HG02588 (cell line): ENCODE measurements at regions not wholly inside any gene's neighbourhood (a gene's known extent, or its start where the extent isn't known, plus 50 kb on each side); places are given as distances from the start of the nearest gene placed in this dataset.

Experiments used
- ATAC-seq: cut with Tn5 transposase; IDR thresholded peaks from one replicate; pipeline ENCODE4 v1.9.1; 2021; ENCODE audit warnings: mild to moderate bottlenecking, moderate library complexity; ENCODE audit not compliant: unreplicated experiment

- ATAC-seq, result no peak
These were observed 266.3 kb downstream of the TPBG start for GRCh38 chr6:82629921-82630320.

GRCh38 chr6:82641677-82642076, 278.1 kb downstream of the TPBG start:
- no peak for ATAC-seq

- no peak for ATAC-seq
These were observed 282.1 kb downstream of the TPBG start for GRCh38 chr6:82645536-82646230.

- no peak for ATAC-seq
These were observed 282.6 kb downstream of the TPBG start for GRCh38 chr6:82646231-82646615.

- no peak for ATAC-seq
These were observed 288.3 kb downstream of the TPBG start for GRCh38 chr6:82651845-82652335.

- no peak for ATAC-seq
These were observed 315.6 kb downstream of the TPBG start for GRCh38 chr6:82679232-82679631.

GRCh38 chr6:82680192-82680591, 316.6 kb downstream of the TPBG start:
- ATAC-seq, result no peak

- ATAC-seq, result no peak
These were observed 317.6 kb downstream of the TPBG start for GRCh38 chr6:82681119-82681714.

GRCh38 chr6:82686719-82687118, 323.1 kb downstream of the TPBG start:
- ATAC-seq, result no peak

GRCh38 chr6:82687855-82688254, 324.2 kb downstream of the TPBG start:
- ATAC-seq, result no peak

GRCh38 chr6:82690283-82690682, 326.7 kb downstream of the TPBG start:
- no peak for ATAC-seq

GRCh38 chr6:82691997-82692396, 328.4 kb downstream of the TPBG start:
- ATAC-seq, result no peak

GRCh38 chr6:82693094-82693493, 329.5 kb downstream of the TPBG start:
- ATAC-seq, result no peak

- ATAC-seq, result no peak
These were observed 337.7 kb downstream of the TPBG start for GRCh38 chr6:82701341-82701740.

- no peak for ATAC-seq
These were observed 339.0 kb downstream of the TPBG start for GRCh38 chr6:82702574-82702973.

GRCh38 chr6:82703230-82703629, 339.6 kb downstream of the TPBG start:
- no peak for ATAC-seq

- no peak for ATAC-seq
These were observed 340.4 kb downstream of the TPBG start for GRCh38 chr6:82704045-82704444.

GRCh38 chr6:82705579-82705978, 342.0 kb downstream of the TPBG start:
- ATAC-seq, result no peak

GRCh38 chr6:82711105-82711827, 347.6 kb downstream of the TPBG start:
- ATAC-seq, result no peak

GRCh38 chr6:82711971-82712370, 348.4 kb downstream of the TPBG start:
- ATAC-seq, result no peak

GRCh38 chr6:82712389-82712788, 348.8 kb downstream of the TPBG start:
- ATAC-seq, result no peak

- no peak for ATAC-seq
These were observed 349.2 kb downstream of the TPBG start for GRCh38 chr6:82712826-82713225.
